CD4-positive, alpha-beta T cell (primary cell): ENCODE measurements at regions not wholly inside any gene's neighbourhood (a gene's known extent, or its start where the extent isn't known, plus 50 kb on each side); places are given as distances from the start of the nearest gene placed in this dataset.
"Not testable (repeated sequence)": the region's sequence is repeated elsewhere in the genome, so short reads cannot be mapped to it uniquely, and the experiment has no call there.

Experiments used
- ATAC-seq: fragments of 200-7000 bp; cut with Tn5 transposase; one replicate; pipeline ENCODE4 v1.10.0; 2022; ENCODE audit warnings: mild to moderate bottlenecking; ENCODE audit not compliant: poor library complexity
- CTCF ChIA-PET: fragments of 350-600 bp; sonication (Branson Sonifier 250); formaldehyde crosslinking; loops from one replicate; lab custom pipeline; 2021; ENCODE audit warnings: antibody characterized with exemption, inconsistent platforms; lab: Charles Lee
- POLR2A ChIA-PET: fragments of 350-600 bp; sonication (Branson Sonifier 250); formaldehyde crosslinking; loops from one replicate; lab custom pipeline; 2021; ENCODE audit warnings: antibody characterized with exemption, inconsistent platforms; lab: Charles Lee
- DNase-seq, 14 experiments: peaks; one replicate each; pipeline ENCODE4 v3.0.0-alpha.2; 2013 to 2020; ENCODE audit warnings: mixed read lengths in 2 of 14
- H3K27ac ChIP-seq, 2 donors: one replicate each; pipeline versions ENCODE4 v1.5.1 to v1.7.0; 2013; ENCODE audit warnings: low read length in 2 of 2, low read depth in 1 of 2, mild to moderate bottlenecking in 1 of 2
- H3K27me3 ChIP-seq, 2 experiments: 1 replicate in 1 of 2; 2 replicates in 1 of 2; pipeline versions ENCODE4 v1.6.1 to v1.7.0; 2013; ENCODE audit warnings: low read length in 2 of 2, control low read depth in 1 of 2, mild to moderate bottlenecking in 1 of 2, moderate library complexity in 1 of 2; ENCODE audit not compliant: insufficient read depth in 2 of 2, control insufficient read depth in 1 of 2
- H3K36me3 ChIP-seq: one replicate; pipeline ENCODE4 v1.6.1; 2013; ENCODE audit warnings: low read length, control low read depth; ENCODE audit not compliant: insufficient read depth
- H3K4me1 ChIP-seq: one replicate; pipeline ENCODE4 v1.6.1; 2013; ENCODE audit warnings: low read length, control low read depth; ENCODE audit not compliant: insufficient read depth
- H3K4me3 ChIP-seq: one replicate; pipeline ENCODE4 v1.5.1; 2013; ENCODE audit warnings: mild to moderate bottlenecking, low read length, moderate library complexity
- H3K9me3 ChIP-seq, 2 experiments: 1 replicate in 1 of 2; 2 replicates in 1 of 2; pipeline versions ENCODE4 v1.6.1 to v1.7.0; 2013; ENCODE audit warnings: low read length in 2 of 2, mild to moderate bottlenecking in 2 of 2, control low read depth in 1 of 2, moderate library complexity in 1 of 2; ENCODE audit not compliant: control insufficient read depth in 1 of 2, insufficient read depth in 1 of 2
- H3K27ac Mint-ChIP-seq: one replicate; pipeline ENCODE4 v1.8.0; 2020; ENCODE audit warnings: mixed read lengths
- H3K27me3 Mint-ChIP-seq: one replicate; pipeline ENCODE4 v1.8.0; 2021; ENCODE audit warnings: mixed read lengths
- H3K36me3 Mint-ChIP-seq: one replicate; pipeline ENCODE4 v1.8.0; 2021; ENCODE audit warnings: low read depth, mixed read lengths
- H3K4me1 Mint-ChIP-seq: one replicate; pipeline ENCODE4 v1.8.0; 2021; ENCODE audit warnings: low read depth, mixed read lengths
- H3K4me3 Mint-ChIP-seq: one replicate; pipeline ENCODE4 v1.8.0; 2020; ENCODE audit warnings: mild to moderate bottlenecking, mixed read lengths
- H3K9me3 Mint-ChIP-seq: one replicate; pipeline ENCODE4 v1.8.0; 2020; ENCODE audit warnings: mixed read lengths
- CTCF ChIP-seq: fragments of 200-600 bp; IDR thresholded peaks from one replicate; pipeline ENCODE4 v1.8.0; 2022; ENCODE audit warnings: antibody characterized with exemption, mild to moderate bottlenecking
- intact Hi-C, 2 experiments: fragments of 100-400 bp; cut with DNase I in 1 of 2; cut with micrococcal nuclease in 1 of 2; formaldehyde crosslinking; loops; one replicate each; pipeline versions ENCODE4 v1.15.1 to v1.9.0; 2023 to 2025; cut with DNase I, micrococcal nuclease

- H3K9me3 Mint-ChIP-seq, result peaks cover 13% of the 10 kb centered on the region
- Histone ChIP-seq H3K9me3 (peaks cover 6 to 12% of the 10 kb centered on the region in 2 experiments), H3K27me3 (no peaks in the 10 kb centered on the region), H3K36me3 (no peaks in the 10 kb centered on the region), H3K4me3 (no peak overlapping the region), H3K27ac (peak overlapping the region in 1 of 2 donors; percentile 13), H3K4me1 (peaks cover 14% of the 10 kb centered on the region)
- peaks cover 80% of the 10 kb centered on the region for H3K4me1 Mint-ChIP-seq
- intact Hi-C loops, result no loop called here
- H3K36me3 Mint-ChIP-seq, result peaks cover 62% of the 10 kb centered on the region
- ATAC-seq (peak; percentile 61), DNase-seq (peak; percentile 15 to 83 (median 51))
- CTCF ChIA-PET, result no interaction called here
- H3K27me3 Mint-ChIP-seq, result no peaks in the 10 kb centered on the region
- peak overlapping the region; percentile 87 for H3K27ac Mint-ChIP-seq
- no peak for TF ChIP-seq CTCF
- POLR2A ChIA-PET, result interaction anchor here (0.7 to 2.7 kb wide), 10 partner anchors 10 to 316 kb away, joined by 3 to 22 read pairs (median 4); no protein-coding TSS in a partner anchor
- H3K4me3 Mint-ChIP-seq, result peak overlapping the region; percentile 71
Measured at GRCh38 chr12:46585854-46586621, 213.5 kb upstream of the SLC38A2 start.

- H3K4me1 Mint-ChIP-seq, result peaks cover 66% of the 10 kb centered on the region
- peaks cover 13% of the 10 kb centered on the region for H3K9me3 Mint-ChIP-seq
- Histone ChIP-seq H3K9me3 (peaks cover 6 to 12% of the 10 kb centered on the region in 2 experiments), H3K4me1 (peaks cover 14% of the 10 kb centered on the region)
- H3K27me3 ChIP-seq, H3K27ac ChIP-seq, H3K27me3 Mint-ChIP-seq, H3K4me3 ChIP-seq, DNase-seq, intact Hi-C loops, H3K4me3 Mint-ChIP-seq, ATAC-seq, POLR2A ChIA-PET, CTCF ChIA-PET, H3K36me3 ChIP-seq: not testable (repeated sequence)
- peak overlapping the region; percentile 14 for H3K27ac Mint-ChIP-seq
- H3K36me3 Mint-ChIP-seq, result peaks cover 63% of the 10 kb centered on the region
Measured at GRCh38 chr12:46584098-46584497, 211.5 kb upstream of the SLC38A2 start.

- peaks cover 48% of the 10 kb centered on the region for H3K4me1 Mint-ChIP-seq
- H3K9me3 ChIP-seq, result peaks cover 6 to 12% of the 10 kb centered on the region in 2 experiments
- intact Hi-C loops, DNase-seq, H3K4me3 Mint-ChIP-seq, H3K27me3 Mint-ChIP-seq, H3K36me3 ChIP-seq, H3K4me3 ChIP-seq, H3K27me3 ChIP-seq, H3K27ac Mint-ChIP-seq, ATAC-seq, POLR2A ChIA-PET, H3K27ac ChIP-seq, CTCF ChIA-PET: not testable (repeated sequence)
- peaks cover 13% of the 10 kb centered on the region for H3K9me3 Mint-ChIP-seq
- H3K4me1 ChIP-seq, result peaks cover 14% of the 10 kb centered on the region
- H3K36me3 Mint-ChIP-seq, result peaks cover 58% of the 10 kb centered on the region
Measured at GRCh38 chr12:46581990-46582389, 209.4 kb upstream of the SLC38A2 start.

- peaks cover 33% of the 10 kb centered on the region for H3K4me1 Mint-ChIP-seq
- H3K4me3 Mint-ChIP-seq, result no peak overlapping the region
- H3K36me3 Mint-ChIP-seq, result peaks cover 42% of the 10 kb centered on the region
- no peak overlapping the region for H3K27ac Mint-ChIP-seq
- Histone ChIP-seq H3K27ac (no peak overlapping the region), H3K4me3 (no peak overlapping the region), H3K36me3 (no peaks in the 10 kb centered on the region), H3K4me1 (peaks cover 5% of the 10 kb centered on the region), H3K9me3 (peaks cover 0 to 12% of the 10 kb centered on the region in 2 experiments), H3K27me3 (no peaks in the 10 kb centered on the region)
- H3K27me3 Mint-ChIP-seq, result no peaks in the 10 kb centered on the region
- intact Hi-C loops, result no loop called here
- ChIA-PET CTCF (no interaction called here), POLR2A (no interaction called here)
- ATAC-seq (no peak), DNase-seq (no peak)
- peaks cover 13% of the 10 kb centered on the region for H3K9me3 Mint-ChIP-seq
- TF ChIP-seq CTCF, result no peak
Measured at GRCh38 chr12:46580445-46580844, 207.9 kb upstream of the SLC38A2 start.
